ENCODE measurements at regions not wholly inside any gene's neighbourhood (a gene's known extent, or its start where the extent isn't known, plus 50 kb on each side); places are given as distances from the start of the nearest gene placed in this dataset.

DNA sequence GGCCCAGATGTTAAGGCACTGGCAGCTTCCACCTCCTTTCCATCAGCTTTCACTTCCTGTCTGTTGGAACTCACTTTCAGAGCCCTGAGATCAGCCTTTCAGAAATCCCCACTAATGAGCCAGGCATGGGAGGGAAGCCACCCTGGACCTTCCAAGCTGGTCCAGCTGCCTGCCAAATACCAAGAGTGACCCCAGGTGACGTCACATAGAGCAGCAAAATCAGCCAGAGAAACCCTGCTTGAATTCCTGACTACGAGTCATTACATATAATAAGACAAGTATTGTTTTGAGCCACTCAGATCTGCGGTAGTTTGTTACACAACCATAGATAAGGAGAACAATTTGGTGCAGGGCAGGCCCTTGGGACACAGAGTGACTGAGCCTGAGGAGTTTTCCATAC, 556.0 kb upstream of the JAG1 start:
- H3K27ac Mint-ChIP-seq, result no peak overlapping the region
- no peaks in the 10 kb centered on the region for H3K27me3 Mint-ChIP-seq (ENCODE audit: insufficient read depth)
- H3K36me3 Mint-ChIP-seq (ENCODE audit: low read depth), result no peaks in the 10 kb centered on the region
- DNase-seq (ENCODE audit: low spot score), result no peak
- no peak overlapping the region for H3K4me3 Mint-ChIP-seq
- H3K4me1 Mint-ChIP-seq (ENCODE audit: low read depth), result no peaks in the 10 kb centered on the region
- no peaks in the 10 kb centered on the region for H3K9me3 Mint-ChIP-seq
- intact Hi-C loops (cut with micrococcal nuclease), result no loop called here

GRCh38 chr20:11230999-11231398, 557.2 kb upstream of the JAG1 start:
- intact Hi-C loops (cut with micrococcal nuclease), result no loop called here
- DNase-seq (ENCODE audit: low spot score), result no peak
- Mint-ChIP-seq H3K27ac (no peak overlapping the region), H3K4me1 (ENCODE audit: low read depth) (no peaks in the 10 kb centered on the region), H3K4me3 (no peak overlapping the region), H3K27me3 (ENCODE audit: insufficient read depth) (no peaks in the 10 kb centered on the region), H3K9me3 (no peaks in the 10 kb centered on the region), H3K36me3 (ENCODE audit: low read depth) (no peaks in the 10 kb centered on the region)

- Mint-ChIP-seq H3K4me1 (ENCODE audit: low read depth) (no peaks in the 10 kb centered on the region), H3K27ac (no peak overlapping the region), H3K9me3 (no peaks in the 10 kb centered on the region), H3K36me3 (ENCODE audit: low read depth) (no peaks in the 10 kb centered on the region), H3K4me3 (no peak overlapping the region), H3K27me3 (ENCODE audit: insufficient read depth) (no peaks in the 10 kb centered on the region)
- DNase-seq (ENCODE audit: low spot score), result no peak
- intact Hi-C loops (cut with micrococcal nuclease), result no loop called here
These were observed 558.2 kb upstream of the JAG1 start for GRCh38 chr20:11231742-11232648.

DNA sequence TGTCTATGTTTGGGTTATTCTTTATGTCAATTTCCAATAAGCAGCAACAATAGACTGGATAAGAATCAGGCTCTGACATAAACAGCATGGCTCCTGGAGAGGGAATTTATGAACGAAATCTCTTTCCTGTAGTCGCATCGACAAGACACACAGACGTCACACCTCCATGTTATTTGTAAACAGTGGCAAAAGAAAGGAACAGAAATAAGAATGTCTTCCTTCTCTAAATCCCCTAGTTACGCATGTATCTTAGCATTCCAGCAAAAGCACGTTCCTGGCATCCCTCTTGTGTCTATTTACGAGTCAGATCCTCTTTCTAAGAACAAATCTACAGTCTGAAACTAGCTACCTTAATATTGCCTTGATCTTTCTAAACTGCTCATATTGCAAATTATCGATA, 559.1 kb upstream of the JAG1 start:
- H3K9me3 Mint-ChIP-seq, result no peaks in the 10 kb centered on the region
- no peaks in the 10 kb centered on the region for H3K27me3 Mint-ChIP-seq (ENCODE audit: insufficient read depth)
- H3K36me3 Mint-ChIP-seq (ENCODE audit: low read depth), result no peaks in the 10 kb centered on the region
- DNase-seq (ENCODE audit: low spot score), result no peak
- H3K4me1 Mint-ChIP-seq (ENCODE audit: low read depth), result no peaks in the 10 kb centered on the region
- no peak overlapping the region for H3K27ac Mint-ChIP-seq
- H3K4me3 Mint-ChIP-seq, result no peak overlapping the region
- intact Hi-C loops (cut with micrococcal nuclease), result no loop called here

DNA sequence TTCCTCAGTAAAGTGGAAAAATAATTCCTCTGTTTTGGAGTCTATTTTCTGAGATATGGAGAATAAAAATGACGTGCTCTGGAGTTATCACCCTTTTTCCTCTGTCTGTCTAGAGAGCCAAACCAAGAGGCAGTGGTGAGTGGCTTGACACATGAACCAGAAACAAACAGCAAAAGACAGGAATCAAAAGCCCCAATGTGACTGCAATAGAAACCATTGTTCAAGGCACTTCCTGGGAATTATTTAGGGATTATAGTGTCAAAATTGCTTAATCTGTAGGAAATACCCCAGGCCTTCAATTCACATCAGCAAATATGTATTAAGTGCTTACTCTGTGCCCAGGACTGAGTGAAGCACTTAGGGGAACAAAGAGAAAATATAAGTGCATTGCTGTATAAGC, 560.4 kb upstream of the JAG1 start:
- Mint-ChIP-seq H3K4me1 (ENCODE audit: low read depth) (no peaks in the 10 kb centered on the region), H3K36me3 (ENCODE audit: low read depth) (no peaks in the 10 kb centered on the region), H3K4me3 (no peak overlapping the region), H3K27me3 (ENCODE audit: insufficient read depth) (no peaks in the 10 kb centered on the region), H3K9me3 (peaks cover 3% of the 10 kb centered on the region), H3K27ac (no peak overlapping the region)
- intact Hi-C loops (cut with micrococcal nuclease), result no loop called here
- no peak for DNase-seq (ENCODE audit: low spot score)

- Mint-ChIP-seq H3K4me1 (ENCODE audit: low read depth) (no peaks in the 10 kb centered on the region), H3K9me3 (peaks cover 6% of the 10 kb centered on the region), H3K27me3 (ENCODE audit: insufficient read depth) (no peaks in the 10 kb centered on the region), H3K36me3 (ENCODE audit: low read depth) (no peaks in the 10 kb centered on the region), H3K4me3 (no peak overlapping the region), H3K27ac (no peak overlapping the region)
- no peak for DNase-seq (ENCODE audit: low spot score)
- intact Hi-C loops (cut with micrococcal nuclease), result no loop called here
These were observed 560.8 kb upstream of the JAG1 start for GRCh38 chr20:11234608-11235007.

DNA sequence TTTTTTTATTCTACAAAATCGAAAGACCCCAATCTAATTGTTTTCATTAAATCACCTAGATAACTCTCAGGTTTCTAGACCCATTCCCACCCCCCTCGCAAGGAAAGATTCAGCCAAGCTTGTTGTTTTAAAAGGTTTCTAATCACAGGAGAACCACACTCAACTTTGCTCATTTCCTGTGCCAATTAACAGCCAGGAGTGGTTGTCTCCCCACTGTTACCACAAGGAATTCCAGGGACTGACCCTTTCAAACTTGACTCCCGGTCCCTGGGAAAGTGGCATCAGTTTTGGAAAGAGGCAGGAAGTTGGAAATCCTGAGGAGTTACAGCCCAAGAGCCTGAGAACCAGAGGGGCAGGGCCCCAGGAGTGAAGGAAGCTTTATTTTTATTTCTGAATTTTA, 561.3 kb upstream of the JAG1 start:
- Mint-ChIP-seq H3K9me3 (peaks cover 6% of the 10 kb centered on the region), H3K36me3 (ENCODE audit: low read depth) (no peaks in the 10 kb centered on the region), H3K27ac (no peak overlapping the region), H3K4me1 (ENCODE audit: low read depth) (no peaks in the 10 kb centered on the region), H3K4me3 (no peak overlapping the region), H3K27me3 (ENCODE audit: insufficient read depth) (no peaks in the 10 kb centered on the region)
- no peak for DNase-seq (ENCODE audit: low spot score)
- intact Hi-C loops (cut with micrococcal nuclease), result no loop called here

DNA sequence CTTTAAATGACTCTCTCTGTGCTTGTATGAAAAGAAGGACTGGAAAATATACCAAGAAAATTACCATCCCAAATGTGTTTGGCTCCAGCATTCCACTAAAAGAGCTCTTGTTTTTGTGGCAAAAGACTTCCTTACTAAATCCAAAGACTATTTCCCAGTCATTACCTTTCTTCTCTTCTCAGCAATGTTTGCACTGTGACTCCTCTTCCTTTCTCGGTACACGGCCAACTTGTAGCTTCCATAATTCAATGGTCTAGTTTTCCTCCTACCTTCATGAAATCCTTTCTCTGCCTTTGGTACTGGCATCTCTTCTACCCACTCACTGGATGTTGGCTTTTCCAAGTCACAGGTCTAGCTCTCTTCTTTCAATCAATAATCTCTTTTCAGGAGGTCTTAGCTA, 568.5 kb upstream of the JAG1 start:
- intact Hi-C loops (cut with micrococcal nuclease), result no loop called here
- no peaks in the 10 kb centered on the region for H3K27me3 Mint-ChIP-seq (ENCODE audit: insufficient read depth)

DNA sequence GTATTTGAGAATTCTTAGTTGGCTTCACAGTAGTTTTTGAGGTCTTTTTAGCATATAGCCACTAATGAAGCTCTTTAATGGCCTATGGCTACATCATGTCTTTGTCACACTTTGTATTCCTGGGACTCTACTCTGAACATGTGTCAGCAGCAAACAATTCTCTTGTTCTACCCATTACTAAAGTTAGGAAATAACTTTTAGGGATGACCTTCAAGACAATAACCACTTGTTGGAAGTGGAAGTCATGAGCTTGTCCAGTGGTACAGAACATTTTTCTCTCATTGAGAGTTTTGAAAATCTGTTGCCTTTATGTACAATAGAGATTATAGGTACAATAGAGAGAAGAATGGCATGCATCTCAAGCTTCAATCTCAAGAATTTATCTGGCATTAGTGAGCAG, 571.6 kb upstream of the JAG1 start:
- peaks cover 3% of the 10 kb centered on the region for H3K9me3 Mint-ChIP-seq
- no peak overlapping the region for H3K4me3 Mint-ChIP-seq
- H3K27ac Mint-ChIP-seq, result no peak overlapping the region
- H3K36me3 Mint-ChIP-seq (ENCODE audit: low read depth), result no peaks in the 10 kb centered on the region
- intact Hi-C loops (cut with micrococcal nuclease), result no loop called here
- H3K4me1 Mint-ChIP-seq (ENCODE audit: low read depth), result no peaks in the 10 kb centered on the region
- H3K27me3 Mint-ChIP-seq (ENCODE audit: insufficient read depth), result no peaks in the 10 kb centered on the region
- no peak for DNase-seq (ENCODE audit: low spot score)

More for the DNA sequence above, 568.5 kb upstream of the JAG1 start:
- Mint-ChIP-seq H3K27ac (no peak overlapping the region), H3K4me3 (no peak overlapping the region), H3K9me3 (peaks cover 10% of the 10 kb centered on the region), H3K4me1 (ENCODE audit: low read depth) (no peaks in the 10 kb centered on the region), H3K36me3 (ENCODE audit: low read depth) (no peaks in the 10 kb centered on the region)
- DNase-seq (ENCODE audit: low spot score), result no peak

- no peak for DNase-seq (ENCODE audit: low spot score)
- intact Hi-C loops (cut with micrococcal nuclease), result no loop called here
- Mint-ChIP-seq H3K4me1 (ENCODE audit: low read depth) (no peaks in the 10 kb centered on the region), H3K36me3 (ENCODE audit: low read depth) (no peaks in the 10 kb centered on the region), H3K4me3 (no peak overlapping the region), H3K9me3 (peaks cover 3% of the 10 kb centered on the region), H3K27me3 (ENCODE audit: insufficient read depth) (no peaks in the 10 kb centered on the region), H3K27ac (no peak overlapping the region)
These were observed 572.5 kb upstream of the JAG1 start for GRCh38 chr20:11246251-11246775.

DNA sequence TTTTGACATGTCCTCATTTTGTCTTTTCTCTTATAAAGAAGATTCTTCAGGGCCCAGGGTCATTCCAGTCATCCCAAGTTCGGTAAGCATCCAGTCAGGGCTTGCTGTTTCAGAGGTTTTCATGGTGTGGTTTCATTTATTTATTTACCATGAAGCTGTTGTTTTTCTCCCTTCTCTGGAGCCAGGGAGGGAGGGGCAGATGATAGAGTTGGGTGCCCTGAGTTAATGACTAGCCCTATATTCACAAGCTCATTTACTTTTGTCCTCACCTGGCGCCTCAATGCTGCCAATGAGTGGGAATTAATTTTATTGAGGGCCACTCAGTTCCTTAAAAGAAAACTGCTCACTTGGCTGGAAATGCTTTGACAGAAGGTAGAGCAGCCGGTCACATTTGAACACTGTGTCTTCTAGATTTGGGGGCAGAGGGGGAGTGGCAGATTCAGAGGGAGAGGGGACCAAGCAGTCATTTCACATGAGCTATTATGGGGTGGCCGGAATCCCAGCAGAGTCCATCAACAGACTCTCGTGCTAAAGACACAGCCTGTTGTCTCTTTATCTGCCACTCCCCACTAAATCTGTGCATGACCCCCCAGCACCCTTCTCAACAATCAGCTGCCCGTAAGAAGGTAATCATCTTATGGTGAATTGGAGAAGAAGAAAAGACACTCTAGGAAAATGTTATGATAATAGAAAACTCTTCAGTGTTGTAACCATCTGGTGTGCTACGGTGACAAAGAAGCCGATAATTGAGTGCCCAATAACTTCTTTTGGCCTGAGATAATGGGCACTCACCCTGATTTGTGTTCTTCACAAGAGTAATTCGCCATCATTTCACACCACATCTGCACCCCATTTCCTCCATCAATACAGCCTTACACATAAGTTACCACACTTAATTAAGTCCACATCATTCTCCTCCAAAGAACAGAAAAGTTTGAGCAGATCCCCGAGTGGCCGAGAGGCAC, 573.5 kb upstream of the JAG1 start:
- no peak overlapping the region for H3K27ac Mint-ChIP-seq

GRCh38 chr20:11248011-11248409, 574.2 kb upstream of the JAG1 start:
- H3K27ac Mint-ChIP-seq, result no peak overlapping the region
- H3K36me3 Mint-ChIP-seq (ENCODE audit: low read depth), result no peaks in the 10 kb centered on the region
- intact Hi-C loops (cut with micrococcal nuclease), result no loop called here
- DNase-seq (ENCODE audit: low spot score), result no peak
- no peaks in the 10 kb centered on the region for H3K4me1 Mint-ChIP-seq (ENCODE audit: low read depth)
- no peaks in the 10 kb centered on the region for H3K27me3 Mint-ChIP-seq (ENCODE audit: insufficient read depth)
- H3K4me3 Mint-ChIP-seq, result no peak overlapping the region
- H3K9me3 Mint-ChIP-seq, result peaks cover 3% of the 10 kb centered on the region

More for the DNA sequence above, 573.5 kb upstream of the JAG1 start:
- Mint-ChIP-seq H3K4me3 (no peak overlapping the region), H3K27me3 (ENCODE audit: insufficient read depth) (no peaks in the 10 kb centered on the region), H3K36me3 (ENCODE audit: low read depth) (no peaks in the 10 kb centered on the region), H3K4me1 (ENCODE audit: low read depth) (no peaks in the 10 kb centered on the region), H3K9me3 (peaks cover 3% of the 10 kb centered on the region)
- no peak for DNase-seq (ENCODE audit: low spot score)
- intact Hi-C loops (cut with micrococcal nuclease), result no loop called here

All from activated T-helper 1 cell treated with anti-CD3 and anti-CD28 coated beads, Interleukin-12 subunit alpha, Interleukin-12 subunit beta, Interleukin-2, Interleukin-4 antibody, amounts not matched to agents 30 ng/mL and 10 ng/mL and 1 ng/mL, durations not matched to agents 14 hours and 24 hours and 36 hours (primary cell).